ENCODE measurements at regions not wholly inside any gene's neighbourhood (a gene's known extent, or its start where the extent isn't known, plus 50 kb on each side); places are given as distances from the start of the nearest gene placed in this dataset.
A peak's percentile ranks its signal among the peaks of the same experiment; 100 is the strongest.

DNA sequence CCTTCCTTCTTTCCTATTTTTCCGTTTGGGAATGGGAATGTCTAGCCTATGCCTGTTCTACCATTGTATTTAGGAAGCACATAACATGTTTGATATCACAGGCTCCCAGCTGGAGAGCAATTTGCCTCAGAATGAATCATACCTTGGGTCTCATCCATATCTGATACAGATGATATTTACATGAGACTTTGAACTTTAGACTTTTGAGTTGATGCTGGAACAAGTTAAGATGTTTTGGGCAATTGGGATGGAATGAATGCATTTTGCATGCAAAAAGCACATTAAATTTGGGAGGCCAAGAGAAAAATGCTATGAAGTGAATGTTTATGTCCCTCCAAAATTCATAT is 61.9 kb upstream of the BEGAIN start:
- DNase-seq (ENCODE audit: extremely low read depth, insufficient read length) = no peak
- Histone ChIP-seq H3K27me3 (replicated peaks; ENCODE audit: control insufficient read depth, insufficient read depth, low read length) (no peaks in the 10 kb centered on the region; the same call in 1 of the 2 replicates), H3K4me3 (replicated peaks; ENCODE audit: low read depth, low read length) (no peak overlapping the region), H3K36me3 (ENCODE audit: control insufficient read depth, insufficient read depth, low read length) (no peaks in the 10 kb centered on the region)
- TF ChIP-seq, protein P1, sequence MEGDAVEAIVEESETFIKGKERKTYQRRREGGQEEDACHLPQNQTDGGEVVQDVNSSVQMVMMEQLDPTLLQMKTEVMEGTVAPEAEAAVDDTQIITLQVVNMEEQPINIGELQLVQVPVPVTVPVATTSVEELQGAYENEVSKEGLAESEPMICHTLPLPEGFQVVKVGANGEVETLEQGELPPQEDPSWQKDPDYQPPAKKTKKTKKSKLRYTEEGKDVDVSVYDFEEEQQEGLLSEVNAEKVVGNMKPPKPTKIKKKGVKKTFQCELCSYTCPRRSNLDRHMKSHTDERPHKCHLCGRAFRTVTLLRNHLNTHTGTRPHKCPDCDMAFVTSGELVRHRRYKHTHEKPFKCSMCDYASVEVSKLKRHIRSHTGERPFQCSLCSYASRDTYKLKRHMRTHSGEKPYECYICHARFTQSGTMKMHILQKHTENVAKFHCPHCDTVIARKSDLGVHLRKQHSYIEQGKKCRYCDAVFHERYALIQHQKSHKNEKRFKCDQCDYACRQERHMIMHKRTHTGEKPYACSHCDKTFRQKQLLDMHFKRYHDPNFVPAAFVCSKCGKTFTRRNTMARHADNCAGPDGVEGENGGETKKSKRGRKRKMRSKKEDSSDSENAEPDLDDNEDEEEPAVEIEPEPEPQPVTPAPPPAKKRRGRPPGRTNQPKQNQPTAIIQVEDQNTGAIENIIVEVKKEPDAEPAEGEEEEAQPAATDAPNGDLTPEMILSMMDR (IDR thresholded peaks at IDR 0.05; ENCODE audit: insufficient read depth, low read length, poor library complexity, severe bottlenecking) = no peak

DNA sequence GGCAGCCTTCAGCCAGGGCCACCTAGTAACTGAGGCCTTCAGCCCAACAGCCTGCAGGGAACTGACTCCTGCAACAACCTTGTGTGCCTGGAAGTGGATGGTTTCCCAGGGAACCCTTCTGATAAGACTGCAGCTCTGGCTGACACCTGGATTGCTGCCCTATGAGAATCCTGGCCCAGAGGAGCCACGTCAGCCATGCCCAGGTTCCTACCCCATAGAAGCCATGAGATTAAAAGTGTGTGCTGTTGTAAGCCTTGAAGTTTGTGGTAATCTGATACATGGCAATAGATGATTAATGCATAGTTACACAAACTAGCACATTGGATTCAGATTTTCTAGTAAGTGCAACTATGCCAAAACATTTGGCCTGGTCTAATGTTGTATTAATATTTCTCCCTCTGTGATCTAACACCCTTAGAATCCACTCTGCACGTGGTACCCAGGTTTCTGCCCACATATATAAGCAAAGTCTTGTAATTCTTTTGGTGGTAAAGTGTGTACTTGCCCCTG is 64.8 kb upstream of the BEGAIN start:
- TF ChIP-seq, protein P1 (IDR thresholded peaks at IDR 0.05; ENCODE audit: insufficient read depth, low read length, poor library complexity, severe bottlenecking) = no peak
- DNase-seq (ENCODE audit: extremely low read depth, insufficient read length) = no peak
- Histone ChIP-seq H3K27me3 (replicated peaks; ENCODE audit: control insufficient read depth, insufficient read depth, low read length) (no peaks in the 10 kb centered on the region; the same call in 1 of the 2 replicates), H3K4me3 (replicated peaks; ENCODE audit: low read depth, low read length) (no peak overlapping the region), H3K36me3 (ENCODE audit: control insufficient read depth, insufficient read depth, low read length) (no peaks in the 10 kb centered on the region)

DNA sequence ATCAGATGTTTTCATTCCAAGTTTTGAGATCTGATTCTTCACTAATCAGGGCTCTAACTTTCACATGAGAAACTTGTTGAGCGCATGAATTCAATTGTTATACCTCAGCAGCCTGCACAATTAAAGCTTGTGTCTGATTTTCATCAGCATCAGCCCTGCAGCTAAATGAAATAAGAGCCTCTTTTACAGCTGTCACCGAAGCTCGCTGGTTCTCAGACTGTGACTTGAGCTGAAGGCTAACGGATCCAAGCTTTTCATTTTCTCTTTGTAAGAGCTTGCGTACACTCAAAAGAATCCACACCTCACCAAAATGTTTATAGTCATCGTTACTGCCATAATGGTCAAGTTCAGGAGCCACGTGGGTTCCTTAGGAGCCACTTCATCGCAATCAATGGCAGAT is 65.5 kb upstream of the BEGAIN start:
- no peak overlapping the region for H3K4me3 ChIP-seq (replicated peaks; ENCODE audit: low read depth, low read length)
- no peaks in the 10 kb centered on the region; the same call in 1 of the 2 replicates for H3K27me3 ChIP-seq (replicated peaks; ENCODE audit: control insufficient read depth, insufficient read depth, low read length)
- no peak for DNase-seq (ENCODE audit: extremely low read depth, insufficient read length)
- no peaks in the 10 kb centered on the region for H3K36me3 ChIP-seq (ENCODE audit: control insufficient read depth, insufficient read depth, low read length)
- TF ChIP-seq, protein P1 (IDR thresholded peaks at IDR 0.05; ENCODE audit: insufficient read depth, low read length, poor library complexity, severe bottlenecking) = no peak

DNA sequence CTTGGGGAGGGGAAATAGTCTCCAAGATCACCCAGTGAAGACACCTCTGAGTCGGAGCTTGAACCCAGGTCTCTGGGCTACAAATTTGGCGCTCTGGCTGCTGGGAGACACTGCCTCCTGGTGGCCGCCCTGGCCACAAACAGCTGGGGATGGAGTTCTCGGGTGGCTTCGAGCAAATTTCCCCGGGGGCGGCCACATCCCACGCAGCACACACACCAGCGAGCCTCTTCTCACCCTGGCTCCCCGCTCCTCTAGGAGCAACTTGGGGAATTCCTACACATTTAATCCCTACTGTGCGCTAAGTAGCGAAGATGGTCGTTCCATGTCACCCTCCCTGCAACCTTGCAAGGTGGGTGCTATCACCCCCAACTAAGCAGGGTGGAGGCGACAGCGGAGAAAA is 66.2 kb upstream of the BEGAIN start:
- H3K27me3 ChIP-seq (replicated peaks; ENCODE audit: control insufficient read depth, insufficient read depth, low read length) = no peaks in the 10 kb centered on the region; the same call in 1 of the 2 replicates
- H3K4me3 ChIP-seq (replicated peaks; ENCODE audit: low read depth, low read length) = no peak overlapping the region
- TF ChIP-seq, protein P1 (IDR thresholded peaks at IDR 0.05; ENCODE audit: insufficient read depth, low read length, poor library complexity, severe bottlenecking) = peak; percentile 88
- no peak for DNase-seq (ENCODE audit: extremely low read depth, insufficient read length)
- H3K36me3 ChIP-seq (ENCODE audit: control insufficient read depth, insufficient read depth, low read length) = no peaks in the 10 kb centered on the region

DNA sequence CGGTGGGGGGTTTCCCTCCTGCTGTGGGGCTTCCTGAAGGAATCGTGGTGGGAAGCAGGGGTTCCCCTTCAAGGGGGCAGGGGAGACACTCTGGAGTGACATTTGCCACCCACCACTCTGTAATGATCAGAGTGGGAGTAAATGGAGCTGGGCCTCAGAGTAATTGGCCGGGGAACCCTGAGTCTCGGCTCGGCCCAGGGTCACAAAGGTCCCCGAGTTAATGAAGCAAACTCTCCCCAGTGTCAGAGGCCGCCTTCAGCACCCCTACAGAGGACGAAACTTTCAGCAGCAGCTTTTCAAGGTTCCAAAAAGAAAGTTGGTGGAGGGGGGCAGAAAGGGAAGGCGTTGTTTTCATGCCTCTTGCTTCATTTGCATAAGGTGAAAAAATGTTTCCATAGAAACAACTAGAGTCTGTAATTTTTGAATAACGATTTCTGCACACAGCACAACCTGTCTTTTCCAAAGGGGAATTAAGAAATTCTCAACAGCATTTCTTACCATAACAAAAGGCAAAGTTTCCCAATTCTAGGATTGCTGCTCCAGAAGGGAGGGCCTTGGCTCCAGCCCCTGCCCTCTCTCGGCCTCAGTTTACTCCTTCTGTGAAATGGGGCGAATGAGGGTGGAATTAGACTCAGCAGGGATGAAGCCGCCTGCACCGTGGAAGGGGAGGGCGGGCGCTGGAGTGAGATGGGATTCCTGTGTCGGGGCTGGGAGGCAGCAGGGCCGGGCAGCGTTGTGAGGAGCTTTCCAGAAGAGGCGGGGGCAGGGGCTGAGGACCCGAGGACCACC is 67.0 kb upstream of the BEGAIN start:
- Histone ChIP-seq H3K36me3 (ENCODE audit: control insufficient read depth, insufficient read depth, low read length) (no peaks in the 10 kb centered on the region), H3K27me3 (replicated peaks; ENCODE audit: control insufficient read depth, insufficient read depth, low read length) (no peaks in the 10 kb centered on the region; the same call in 1 of the 2 replicates), H3K4me3 (replicated peaks; ENCODE audit: low read depth, low read length) (no peak overlapping the region)
- TF ChIP-seq, protein P1 (IDR thresholded peaks at IDR 0.05; ENCODE audit: insufficient read depth, low read length, poor library complexity, severe bottlenecking) = no peak
- DNase-seq (ENCODE audit: extremely low read depth, insufficient read length) = no peak
